PC-3 (cell line): ENCODE measurements at regions not wholly inside any gene's neighbourhood (a gene's known extent, or its start where the extent isn't known, plus 50 kb on each side); places are given as distances from the start of the nearest gene placed in this dataset.

Experiments
- ATAC-seq: fragments of 200-7000 bp; cut with Tn5 transposase; 2 replicates; pipeline ENCODE4 v1.9.1; 2020; ENCODE audit warnings: mild to moderate bottlenecking, moderate library complexity
- BruUV-seq: library from RNA; stranded (reverse); fragments of 400-500 nt; replicated peaks from 2 replicates; lab custom pipeline; 2021; lab: Mats Ljungman, UMichigan
- CTCF ChIA-PET: fragments of 300-600 bp; sonication (Branson Sonifier 250); formaldehyde crosslinking; loops from one replicate; lab custom pipeline; 2022; ENCODE audit warnings: antibody characterized with exemption; lab: Charles Lee
- POLR2A ChIA-PET: fragments of 300-600 bp; sonication (Branson Sonifier 250); formaldehyde crosslinking; loops from one replicate; lab custom pipeline; 2022; ENCODE audit warnings: antibody characterized with exemption; ENCODE audit not compliant: unreplicated experiment; lab: Charles Lee
- DNase-seq: peaks from one replicate; pipeline ENCODE4 v3.0.0-alpha.2; 2015
- H2AFZ ChIP-seq: fragments of 300-600 bp; sonication (generic); 2 replicates; pipeline ENCODE4 v1.6.0; 2016; ENCODE audit warnings: antibody characterized with exemption, low read length
- H3F3A ChIP-seq: fragments of 300-600 bp; sonication (generic); one replicate; pipeline ENCODE4 v1.6.0; 2017; ENCODE audit warnings: antibody characterized with exemption, low read length, control low read depth, mild to moderate bottlenecking; ENCODE audit not compliant: unreplicated experiment
- H3K27ac ChIP-seq: fragments of 300-600 bp; sonication (generic); 2 replicates; pipeline ENCODE4 v1.5.1; 2016; ENCODE audit warnings: mild to moderate bottlenecking, low read length
- H3K27me3 ChIP-seq: fragments of 300-600 bp; sonication (generic); 2 replicates; pipeline ENCODE4 v1.6.1; 2016; ENCODE audit warnings: low read length, mixed read lengths
- H3K36me3 ChIP-seq: fragments of 300-600 bp; sonication (generic); 2 replicates; pipeline ENCODE4 v1.6.1; 2016; ENCODE audit warnings: low read depth, mixed run types, low read length, mixed read lengths
- H3K4me1 ChIP-seq: fragments of 300-600 bp; sonication (generic); 2 replicates; pipeline ENCODE4 v1.5.1; 2016; ENCODE audit warnings: low read length; ENCODE audit not compliant: insufficient read depth
- H3K4me2 ChIP-seq: fragments of 300-600 bp; sonication (generic); 2 replicates; pipeline ENCODE4 v1.6.0; 2016; ENCODE audit warnings: low read length
- H3K4me3 ChIP-seq: fragments of 300-600 bp; sonication (generic); 2 replicates; pipeline ENCODE4 v1.5.1; 2016; ENCODE audit warnings: mild to moderate bottlenecking, low read length, mixed read lengths
- H3K79me2 ChIP-seq: fragments of 300-600 bp; sonication (generic); 2 replicates; pipeline ENCODE4 v1.6.1; 2017; ENCODE audit warnings: low read length, mixed read lengths
- H3K9ac ChIP-seq: fragments of 300-600 bp; sonication (generic); 2 replicates; pipeline ENCODE4 v1.6.0; 2016; ENCODE audit warnings: mild to moderate bottlenecking, low read length
- H3K9me2 ChIP-seq: fragments of 300-600 bp; sonication (generic); replicated peaks from 2 replicates; pipeline ENCODE4 v1.6.1; 2016; ENCODE audit warnings: mixed run types, low read length, mixed read lengths
- H3K9me3 ChIP-seq: fragments of 300-600 bp; sonication (generic); 2 replicates; pipeline ENCODE4 v1.6.1; 2016; ENCODE audit warnings: low read length, mixed read lengths
- H4K20me1 ChIP-seq: fragments of 300-600 bp; sonication (generic); 2 replicates; pipeline ENCODE4 v1.6.1; 2016; ENCODE audit warnings: low read length, mixed read lengths
- EZH2 ChIP-seq: fragments of 300-600 bp; sonication (generic); IDR thresholded peaks from one replicate; pipeline ENCODE4 v1.6.1; 2017; ENCODE audit warnings: antibody characterized with exemption, mild to moderate bottlenecking, low read length; ENCODE audit not compliant: unreplicated experiment
- EZH2phosphoT487 ChIP-seq: fragments of 300-600 bp; sonication (generic); IDR thresholded peaks from 2 replicates; pipeline ENCODE4 v1.6.1; 2018; ENCODE audit warnings: mild to moderate bottlenecking, antibody characterized with exemption, low read length, borderline replicate concordance
- intact Hi-C: fragments of 100-400 bp; cut with micrococcal nuclease; formaldehyde crosslinking; loops from 2 replicates; pipeline ENCODE4 v1.9.0; 2023
- TF ChIP-seq, protein P1 (sequence below): fragments of 300-600 bp; sonication (generic); conservative IDR thresholded peaks from 2 replicates; pipeline ENCODE4 v1.5.1; 2017; ENCODE audit warnings: antibody characterized with exemption, low read depth, mild to moderate bottlenecking, low read length

DNA sequence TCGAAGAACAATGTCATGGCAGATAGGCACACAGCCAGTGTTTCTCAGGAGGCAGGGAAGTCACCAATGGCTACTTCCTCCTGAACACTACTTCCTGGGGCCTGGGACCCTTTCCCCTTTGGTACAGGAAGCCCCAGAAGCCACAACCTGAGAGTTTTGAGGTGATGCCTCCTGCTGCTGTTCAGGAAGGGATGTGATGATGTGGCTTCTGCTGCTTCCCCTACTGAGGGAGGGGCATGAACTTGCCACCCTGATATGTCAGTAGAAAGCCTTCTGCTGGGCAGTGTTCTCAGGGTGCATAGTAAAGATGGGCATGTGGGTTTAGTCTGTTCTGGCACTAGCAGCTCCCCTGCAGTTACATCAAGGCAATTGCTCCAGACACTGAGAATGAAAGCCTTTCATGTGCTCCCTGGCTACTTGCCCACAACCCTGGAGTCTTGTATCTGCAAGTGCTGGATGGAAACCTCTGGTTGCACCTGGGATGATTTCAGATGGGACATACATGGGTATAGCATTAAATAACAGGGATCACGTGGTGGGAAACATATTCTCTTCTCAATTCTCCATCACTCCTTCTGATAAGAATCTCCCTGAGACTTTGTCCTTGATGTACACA lies 69.3 kb downstream of the ADRA2A start:
- H3K4me1 ChIP-seq = no peaks in the 10 kb centered on the region
- no peak for TF ChIP-seq EZH2phosphoT487
- no peak for TF ChIP-seq EZH2
- TF ChIP-seq, protein P1, sequence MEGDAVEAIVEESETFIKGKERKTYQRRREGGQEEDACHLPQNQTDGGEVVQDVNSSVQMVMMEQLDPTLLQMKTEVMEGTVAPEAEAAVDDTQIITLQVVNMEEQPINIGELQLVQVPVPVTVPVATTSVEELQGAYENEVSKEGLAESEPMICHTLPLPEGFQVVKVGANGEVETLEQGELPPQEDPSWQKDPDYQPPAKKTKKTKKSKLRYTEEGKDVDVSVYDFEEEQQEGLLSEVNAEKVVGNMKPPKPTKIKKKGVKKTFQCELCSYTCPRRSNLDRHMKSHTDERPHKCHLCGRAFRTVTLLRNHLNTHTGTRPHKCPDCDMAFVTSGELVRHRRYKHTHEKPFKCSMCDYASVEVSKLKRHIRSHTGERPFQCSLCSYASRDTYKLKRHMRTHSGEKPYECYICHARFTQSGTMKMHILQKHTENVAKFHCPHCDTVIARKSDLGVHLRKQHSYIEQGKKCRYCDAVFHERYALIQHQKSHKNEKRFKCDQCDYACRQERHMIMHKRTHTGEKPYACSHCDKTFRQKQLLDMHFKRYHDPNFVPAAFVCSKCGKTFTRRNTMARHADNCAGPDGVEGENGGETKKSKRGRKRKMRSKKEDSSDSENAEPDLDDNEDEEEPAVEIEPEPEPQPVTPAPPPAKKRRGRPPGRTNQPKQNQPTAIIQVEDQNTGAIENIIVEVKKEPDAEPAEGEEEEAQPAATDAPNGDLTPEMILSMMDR = no peak
- H3K4me3 ChIP-seq = no peak overlapping the region
- no peak overlapping the region for H3K4me2 ChIP-seq
- intact Hi-C loops = no loop called here
- no peaks in the 10 kb centered on the region for H3K36me3 ChIP-seq
- BruUV-seq = no TSS peak
- peaks cover 12% of the 10 kb centered on the region for H3K27me3 ChIP-seq
- H4K20me1 ChIP-seq = no peaks in the 10 kb centered on the region
- H3K9ac ChIP-seq = no peak overlapping the region
- no peaks in the 10 kb centered on the region for H3K9me3 ChIP-seq
- H3K27ac ChIP-seq = no peak overlapping the region
- ChIA-PET POLR2A (no interaction called here), CTCF (no interaction called here)
- H3K9me2 ChIP-seq = no peaks in the 10 kb centered on the region
- H3F3A ChIP-seq = no peaks in the 10 kb centered on the region
- H3K79me2 ChIP-seq = no peaks in the 10 kb centered on the region
- H2AFZ ChIP-seq = no peak overlapping the region
- ATAC-seq = no peak
- no peak for DNase-seq

DNA sequence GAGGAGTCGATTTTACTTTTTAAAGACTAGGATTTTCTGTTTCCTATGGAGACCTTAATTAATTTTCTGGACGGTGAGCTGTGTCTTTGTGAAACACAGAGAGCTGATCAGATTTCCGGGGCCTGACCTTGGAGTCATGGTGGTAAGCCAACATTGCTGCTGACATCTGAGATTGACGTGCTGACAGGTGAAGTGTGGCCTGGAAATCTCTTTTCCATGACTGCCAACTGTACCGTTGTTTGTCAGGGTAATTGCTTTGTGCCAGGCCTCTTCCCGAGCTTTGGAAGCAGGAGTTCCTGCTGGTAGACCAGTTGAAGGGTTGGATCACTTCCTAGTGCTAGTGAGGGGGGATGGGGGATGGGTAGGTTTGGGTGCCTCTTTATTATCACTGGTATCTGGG lies 71.2 kb downstream of the ADRA2A start:
- ATAC-seq = no peak
- no peak overlapping the region for H3K27ac ChIP-seq
- H4K20me1 ChIP-seq = no peaks in the 10 kb centered on the region
- no peaks in the 10 kb centered on the region for H3K4me1 ChIP-seq
- peaks cover 28% of the 10 kb centered on the region for H3K27me3 ChIP-seq
- H3K79me2 ChIP-seq = no peaks in the 10 kb centered on the region
- H3K9me3 ChIP-seq = no peaks in the 10 kb centered on the region
- TF ChIP-seq, protein P1 = no peak
- TF ChIP-seq EZH2 (no peak), EZH2phosphoT487 (no peak)
- no peak overlapping the region for H3K4me3 ChIP-seq
- H2AFZ ChIP-seq = no peak overlapping the region
- H3K36me3 ChIP-seq = no peaks in the 10 kb centered on the region
- no peak for DNase-seq
- POLR2A ChIA-PET = no interaction called here
- CTCF ChIA-PET = no interaction called here
- H3K9me2 ChIP-seq = no peaks in the 10 kb centered on the region
- no peaks in the 10 kb centered on the region for H3F3A ChIP-seq
- no peak overlapping the region for H3K4me2 ChIP-seq
- no peak overlapping the region for H3K9ac ChIP-seq
- no TSS peak for BruUV-seq
- intact Hi-C loops = no loop called here

DNA sequence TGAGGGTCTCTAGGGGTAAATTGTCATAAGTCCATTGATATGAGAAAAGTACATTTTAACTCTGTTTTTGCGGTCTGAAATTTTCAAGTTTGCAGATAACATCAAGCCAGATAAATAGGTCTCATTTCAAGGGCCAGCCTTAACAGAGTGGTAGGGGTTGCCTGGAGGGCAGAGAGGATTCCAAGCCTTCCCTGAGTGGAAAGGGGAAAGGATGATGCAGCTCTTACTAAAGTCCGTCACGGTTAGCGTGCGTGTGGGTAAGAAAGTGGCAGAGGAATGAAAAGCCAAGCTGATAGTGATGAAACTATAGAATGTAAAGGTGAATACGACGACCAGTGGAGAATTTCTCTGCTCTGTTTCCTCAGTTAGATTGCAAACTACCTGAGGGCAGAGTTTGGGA lies 71.6 kb downstream of the ADRA2A start:
- BruUV-seq = no TSS peak

More for the DNA sequence above, 71.6 kb downstream of the ADRA2A start:
- ChIA-PET POLR2A (no interaction called here), CTCF (no interaction called here)
- intact Hi-C loops = no loop called here
- H3K4me2 ChIP-seq = no peak overlapping the region
- ATAC-seq = no peak
- TF ChIP-seq EZH2 = no peak
- TF ChIP-seq, protein P1 = no peak
- TF ChIP-seq EZH2phosphoT487 = no peak
- H3K27me3 ChIP-seq = peaks cover 28% of the 10 kb centered on the region
- H3K79me2 ChIP-seq = no peaks in the 10 kb centered on the region
- H2AFZ ChIP-seq = no peak overlapping the region
- DNase-seq = no peak
- H3K36me3 ChIP-seq = no peaks in the 10 kb centered on the region
- H3K9me2 ChIP-seq = no peaks in the 10 kb centered on the region
- no peaks in the 10 kb centered on the region for H4K20me1 ChIP-seq
- H3K9me3 ChIP-seq = no peaks in the 10 kb centered on the region
- H3F3A ChIP-seq = no peaks in the 10 kb centered on the region
- no peak overlapping the region for H3K9ac ChIP-seq
- H3K4me3 ChIP-seq = no peak overlapping the region
- no peak overlapping the region for H3K27ac ChIP-seq
- H3K4me1 ChIP-seq = no peaks in the 10 kb centered on the region
